HG02884 (cell line): ENCODE measurements at regions not wholly inside any gene's neighbourhood (a gene's known extent, or its start where the extent isn't known, plus 50 kb on each side); places are given as distances from the start of the nearest gene placed in this dataset.

Source experiments
- ATAC-seq: cut with Tn5 transposase; IDR thresholded peaks from one replicate; pipeline ENCODE4 v1.9.1; 2021; ENCODE audit warnings: mild to moderate bottlenecking, moderate library complexity; ENCODE audit not compliant: unreplicated experiment

DNA sequence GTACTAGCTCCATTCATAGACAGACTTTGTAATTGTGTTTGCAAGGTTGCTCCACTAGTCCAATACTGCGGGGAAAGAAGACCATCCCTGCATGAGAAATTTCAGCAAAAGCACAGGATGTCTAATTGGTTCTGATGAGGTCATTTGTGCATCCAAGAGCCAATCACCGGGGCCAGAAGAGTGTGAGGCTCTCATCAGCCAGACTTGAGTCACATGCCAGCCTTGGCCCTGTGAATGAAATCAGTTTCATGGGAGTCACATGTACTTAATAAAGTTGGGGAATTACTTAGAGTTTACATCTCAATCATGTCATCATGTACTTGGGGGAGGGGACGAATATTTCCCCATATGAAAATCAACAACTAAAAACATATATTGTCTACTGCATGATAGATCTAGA lies 1236.0 kb downstream of the MAT2B start:
- ATAC-seq: no peak

GRCh38 chr5:164742025-164742424 lies 1236.6 kb downstream of the MAT2B start:
- peak; percentile 82 for ATAC-seq

DNA sequence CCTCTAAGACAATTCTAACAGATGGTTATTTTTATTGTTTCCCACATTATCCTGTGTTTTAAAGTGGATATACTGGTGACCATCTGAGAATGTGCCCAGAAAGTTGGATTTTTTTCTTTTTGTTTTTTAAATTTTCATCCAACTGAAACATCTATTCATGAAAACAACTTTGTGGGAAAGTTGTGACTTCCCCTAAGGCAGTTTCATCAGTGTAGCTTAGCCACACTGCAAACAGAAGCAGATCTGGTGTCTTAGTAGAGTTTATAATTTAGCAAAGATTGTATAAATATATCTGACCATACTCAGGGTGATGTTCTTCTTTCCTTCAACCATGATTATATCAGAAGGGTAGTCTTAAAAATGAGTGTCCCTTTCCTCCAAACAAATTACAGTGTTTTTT lies 1241.3 kb downstream of the MAT2B start:
- no peak for ATAC-seq

DNA sequence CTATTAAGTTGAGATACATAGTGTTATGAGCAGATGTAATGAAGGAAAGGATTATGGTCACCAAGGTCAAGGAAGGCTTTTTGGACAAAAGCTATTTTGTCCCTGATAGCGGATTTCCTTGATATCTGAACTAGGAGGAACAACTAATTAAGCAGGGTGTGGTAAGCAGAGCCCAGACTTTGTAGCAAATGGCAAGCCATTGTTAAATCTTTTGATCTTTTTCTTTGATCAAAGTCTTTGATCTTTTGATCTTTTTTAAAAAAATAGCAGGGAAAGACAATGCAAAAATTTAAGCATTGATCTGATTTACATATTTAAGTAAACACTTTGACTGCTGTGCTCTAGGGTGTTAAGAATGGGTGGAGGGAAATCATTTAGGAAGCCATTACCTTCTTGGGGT lies 1242.0 kb downstream of the MAT2B start:
- no peak for ATAC-seq

- peak; percentile 66 for ATAC-seq
Observed at GRCh38 chr5:164748861-164749260, 1243.4 kb downstream of the MAT2B start.

DNA sequence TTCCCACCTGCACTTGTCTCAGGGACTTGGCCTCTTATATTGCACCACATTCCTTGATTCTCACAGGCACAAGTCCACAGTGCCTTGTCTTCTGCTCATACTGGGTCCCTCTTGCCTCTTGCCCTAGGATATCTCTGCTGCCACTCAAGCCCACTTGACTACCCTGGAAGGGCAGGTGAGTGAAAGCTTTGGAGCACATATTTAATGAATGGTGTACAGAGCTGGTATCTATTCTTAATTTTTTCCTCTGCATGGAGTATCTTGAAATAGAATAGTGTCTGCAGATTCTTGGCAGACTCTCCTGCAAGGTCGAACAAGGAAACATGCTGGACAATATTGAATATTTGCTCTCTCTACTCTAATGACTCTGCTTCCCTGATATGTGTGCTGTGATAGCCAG lies 1248.0 kb downstream of the MAT2B start:
- ATAC-seq: no peak

DNA sequence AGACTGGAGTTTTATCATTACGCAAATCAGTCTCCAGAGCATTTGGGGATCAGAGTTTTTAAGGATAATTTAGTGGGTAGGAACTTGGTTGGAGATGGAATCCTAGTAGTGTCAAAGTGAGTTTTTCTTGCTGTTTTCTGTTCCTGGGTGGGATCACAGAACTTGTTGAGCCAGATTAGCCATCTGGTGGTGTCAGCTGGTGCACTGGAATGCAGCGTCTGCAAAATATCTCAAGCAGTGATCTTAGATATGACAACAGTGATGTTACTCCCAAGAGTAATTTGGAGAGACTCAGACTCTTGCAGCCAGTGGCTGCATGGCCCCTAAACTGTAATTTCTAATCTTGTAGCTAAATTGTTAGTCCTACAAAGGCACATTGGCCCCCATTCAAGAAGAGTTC lies 1257.8 kb downstream of the MAT2B start:
- no peak for ATAC-seq

DNA sequence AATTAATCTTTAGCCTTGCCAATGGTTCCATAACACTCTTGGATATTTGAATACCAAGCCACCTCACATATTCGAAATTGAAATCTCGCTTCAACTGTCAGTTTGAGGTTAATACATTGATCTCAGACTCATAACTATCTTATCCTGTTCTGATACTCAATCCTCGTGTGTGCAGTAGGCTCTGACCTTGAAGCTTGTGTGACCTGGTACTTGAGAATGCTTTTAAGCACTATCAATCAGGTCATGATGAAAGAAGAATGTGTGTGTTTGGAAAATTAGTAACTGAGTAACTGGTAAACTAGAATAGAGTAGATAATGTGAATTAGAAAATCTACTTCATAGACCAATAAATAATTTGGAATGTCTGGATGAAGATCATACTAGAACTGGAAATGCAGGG lies 1266.7 kb downstream of the MAT2B start:
- ATAC-seq: no peak

DNA sequence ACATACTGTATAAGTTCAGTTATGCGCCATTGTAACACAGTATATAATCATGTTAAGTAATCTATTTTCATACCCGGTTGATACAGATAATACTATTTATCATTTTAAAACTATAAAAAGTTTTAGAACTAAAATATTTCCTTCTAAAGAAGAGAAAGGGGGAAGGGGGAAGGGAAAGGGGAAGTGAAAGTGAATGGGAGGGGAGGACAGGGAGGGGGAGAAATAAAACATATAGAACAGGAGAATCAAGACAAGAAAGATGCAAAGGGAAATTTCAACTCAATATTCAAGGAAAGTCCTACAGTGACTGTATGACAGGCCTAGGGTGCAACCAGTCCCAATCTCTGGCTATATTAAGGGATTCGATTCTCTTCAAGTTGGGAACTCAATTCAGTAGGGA lies 1278.8 kb downstream of the MAT2B start:
- ATAC-seq: no peak

GRCh38 chr5:164798110-164798509 lies 1292.7 kb downstream of the MAT2B start:
- ATAC-seq: no peak

DNA sequence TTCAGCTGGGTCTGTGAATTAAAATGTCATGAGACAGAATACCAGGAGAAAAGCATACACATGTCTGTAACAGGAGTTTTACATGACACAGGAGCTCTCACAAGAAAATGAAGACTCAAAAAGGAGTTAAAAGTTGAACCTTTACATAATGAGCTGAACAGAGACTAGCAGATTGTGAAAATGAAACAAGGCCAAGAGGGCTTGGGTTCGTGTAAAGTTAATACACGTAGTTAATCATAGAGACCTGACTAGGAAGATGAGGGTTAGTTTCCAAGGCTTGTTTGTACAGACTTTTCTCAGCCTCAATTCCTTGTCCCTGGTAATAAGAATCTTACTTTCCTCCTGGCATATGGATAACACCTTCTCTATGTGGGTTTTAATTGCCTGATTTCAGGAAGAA lies 1294.0 kb downstream of the MAT2B start:
- ATAC-seq: no peak

DNA sequence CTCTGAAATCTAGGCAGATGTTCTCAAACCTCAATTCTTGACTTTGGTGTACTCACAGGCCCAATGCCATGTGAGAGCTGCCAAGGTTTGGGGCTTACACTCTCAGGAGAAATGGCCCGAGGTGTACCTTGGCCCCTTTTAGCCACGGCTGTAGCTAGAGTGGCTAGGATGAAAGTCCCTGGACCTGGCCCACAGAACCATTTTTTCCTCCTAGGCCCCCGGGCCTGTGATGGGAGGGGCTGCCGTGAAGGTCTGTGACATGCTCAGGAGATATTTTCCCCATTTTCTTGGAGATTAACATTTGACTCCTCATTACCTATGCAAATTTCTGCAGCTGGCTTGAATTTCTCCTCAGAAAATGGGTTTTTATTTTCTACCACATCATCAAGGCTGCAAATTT lies 1296.5 kb downstream of the MAT2B start:
- no peak for ATAC-seq

DNA sequence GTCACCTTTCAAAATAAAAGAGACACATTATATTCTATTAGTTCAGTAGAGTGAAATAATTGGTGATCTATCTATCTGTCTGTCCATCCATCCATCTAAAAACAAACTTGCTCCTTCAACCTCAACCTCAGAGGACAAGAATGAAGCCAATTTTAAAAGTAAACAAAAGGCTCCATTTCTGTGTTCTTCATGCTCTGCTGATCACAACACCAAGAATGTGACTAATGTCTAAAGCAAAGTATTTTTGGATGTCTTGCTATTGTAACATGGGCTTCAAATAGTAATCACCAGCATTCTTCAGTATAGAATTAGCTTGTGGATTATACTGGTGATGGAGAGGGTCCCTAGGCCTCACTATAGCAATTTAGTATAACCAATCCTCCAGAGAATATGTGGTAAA lies 1304.4 kb downstream of the MAT2B start:
- peak; percentile 90 for ATAC-seq

GRCh38 chr5:164818445-164818844 lies 1313.0 kb downstream of the MAT2B start:
- no peak for ATAC-seq

DNA sequence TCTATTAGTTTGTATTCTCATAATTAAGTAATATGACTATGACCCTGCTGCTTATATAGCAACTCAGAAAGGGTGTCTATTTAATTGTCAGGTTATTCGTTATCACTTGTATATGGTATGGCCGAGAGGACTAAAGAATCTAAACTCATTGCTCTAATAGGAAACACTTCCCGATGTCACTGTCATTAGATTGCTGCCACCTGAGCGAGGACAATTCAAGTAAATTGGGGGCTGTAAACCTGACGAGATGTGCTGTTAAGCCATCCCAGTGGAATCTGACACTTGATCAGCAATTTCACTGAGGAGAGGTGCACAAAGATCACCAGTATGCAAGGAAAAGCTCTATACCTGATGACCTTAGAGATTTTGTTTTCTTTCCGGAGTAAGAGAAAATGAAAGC lies 1319.3 kb downstream of the MAT2B start:
- ATAC-seq: no peak

- ATAC-seq: no peak
Observed at GRCh38 chr5:164832516-164832915, 1327.1 kb downstream of the MAT2B start.

DNA sequence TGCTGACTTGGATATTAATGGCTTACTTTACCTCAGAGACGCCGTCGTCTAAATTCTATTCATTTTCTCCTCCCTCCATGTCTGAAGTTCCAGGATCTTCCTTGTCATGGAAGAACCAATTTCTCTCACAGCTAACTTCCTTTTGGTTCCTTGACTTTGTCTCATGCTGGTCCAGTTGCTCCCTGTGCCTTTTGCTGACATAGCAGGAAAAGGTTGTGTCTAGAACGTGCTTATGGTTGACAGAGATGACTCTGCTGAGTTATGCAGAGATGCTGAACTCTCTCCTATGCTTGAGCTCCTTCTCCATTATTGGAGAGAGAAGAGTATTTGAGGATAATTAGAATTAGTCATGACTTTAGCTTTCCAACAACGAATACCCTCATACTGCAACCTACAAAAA lies 1338.9 kb downstream of the MAT2B start:
- ATAC-seq: no peak

DNA sequence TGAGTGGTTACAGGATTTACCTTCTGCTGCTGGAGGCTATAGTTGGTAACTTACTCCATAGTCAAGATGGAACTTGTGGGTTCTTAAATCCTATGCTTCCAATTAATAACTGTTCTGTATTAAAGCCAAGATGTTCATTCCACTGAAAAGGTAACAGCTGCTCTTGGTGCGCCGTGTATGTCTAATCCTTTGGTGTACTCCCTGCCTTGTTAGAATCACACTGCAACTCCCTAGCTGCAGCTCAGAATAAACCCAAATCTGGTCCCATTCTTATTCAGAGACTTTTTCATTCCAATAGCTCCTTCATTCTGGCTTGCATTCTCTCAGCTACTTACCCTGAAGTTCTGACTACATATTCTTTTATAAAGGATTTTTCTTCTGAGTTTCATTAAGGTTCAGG lies 1355.5 kb downstream of the MAT2B start:
- no peak for ATAC-seq

- ATAC-seq: no peak
Observed at GRCh38 chr5:164861610-164862009, 1356.2 kb downstream of the MAT2B start.

- ATAC-seq: no peak
Observed at GRCh38 chr5:164868761-164869160, 1363.3 kb downstream of the MAT2B start.

DNA sequence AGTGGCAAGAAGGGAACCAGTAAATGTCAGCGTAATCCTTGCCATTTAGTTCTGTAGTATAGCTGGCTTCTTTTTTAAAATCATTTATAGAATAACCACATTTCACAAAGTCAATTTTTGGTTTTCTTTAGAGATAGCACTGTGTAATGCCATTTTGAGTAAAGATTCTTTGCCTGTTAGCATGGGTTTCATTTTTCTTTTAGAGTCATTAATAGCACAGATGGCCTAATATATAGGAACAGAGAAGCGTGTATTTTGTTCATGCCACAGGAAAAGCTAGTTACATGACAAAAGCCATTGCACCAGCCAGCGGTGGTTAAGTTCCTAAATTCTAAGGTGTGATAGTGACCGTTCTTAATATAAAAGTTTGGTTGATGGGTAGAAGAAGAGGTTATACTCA lies 1363.9 kb downstream of the MAT2B start:
- no peak for ATAC-seq

DNA sequence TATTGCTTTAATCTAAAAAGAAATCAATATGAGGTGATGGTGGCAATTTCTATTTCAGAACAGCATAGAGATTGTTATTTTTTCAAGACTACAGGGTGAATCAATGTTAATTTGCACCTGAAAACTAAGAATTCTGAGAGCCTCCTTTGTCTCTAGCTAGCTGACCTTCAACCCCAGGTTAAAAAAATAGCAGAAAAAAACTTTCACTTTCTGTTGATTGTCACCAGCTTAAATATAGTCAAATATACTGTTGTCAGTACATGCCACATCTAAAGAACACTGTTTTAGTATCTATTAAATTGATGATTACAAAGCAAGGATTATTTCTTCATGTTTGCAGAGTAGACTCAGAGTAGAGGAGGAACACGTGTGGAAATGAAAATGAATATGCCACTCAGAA lies 1371.4 kb downstream of the MAT2B start:
- ATAC-seq: no peak

- no peak for ATAC-seq
Observed at GRCh38 chr5:164881442-164881841, 1376.0 kb downstream of the MAT2B start.

DNA sequence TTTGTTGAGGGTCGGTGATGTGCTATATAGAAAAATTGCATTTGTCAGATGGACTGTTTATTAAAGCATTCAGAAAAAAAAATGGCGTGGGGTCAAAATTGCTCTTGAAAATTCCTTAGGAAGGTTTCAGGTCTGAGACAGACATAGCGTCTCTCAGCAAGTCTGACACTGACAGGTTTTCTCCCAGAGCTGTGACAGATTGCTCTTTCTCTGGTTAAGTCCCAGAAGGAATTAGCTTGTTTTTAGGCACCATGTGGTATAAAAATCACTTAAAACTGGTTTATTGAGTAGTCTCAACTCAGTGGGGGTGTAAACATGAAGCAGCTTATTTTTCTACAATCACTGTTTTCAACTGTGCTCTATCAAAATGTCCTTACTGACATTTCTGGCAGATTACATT lies 1379.8 kb downstream of the MAT2B start:
- ATAC-seq: no peak
